K562 (cell line): ENCODE measurements at regions not wholly inside any gene's neighbourhood (a gene's known extent, or its start where the extent isn't known, plus 50 kb on each side); places are given as distances from the start of the nearest gene placed in this dataset.

Source experiments
- CEBPB ChIP-seq: fragments of 450-650 bp; IDR thresholded peaks from 2 replicates; pipeline ENCODE4 v1.6.1; 2016; ENCODE audit warnings: missing genetic modification characterization, missing compliant biosample characterization
- ETS2 ChIP-seq: IDR thresholded peaks from 2 replicates; pipeline ENCODE4 v1.6.1; 2016; ENCODE audit warnings: borderline replicate concordance, missing genetic modification characterization, mild to moderate bottlenecking, moderate library complexity, missing compliant biosample characterization; ENCODE audit not compliant: poor library complexity, severe bottlenecking
- ZFPM2 ChIP-seq: fragments of 250-450 bp; sonication (Bioruptor Pico); IDR thresholded peaks from 2 replicates; pipeline ENCODE4 v1.5.1; 2022; ENCODE audit warnings: mild to moderate bottlenecking
- TF ChIP-seq, protein P1 (sequence below): sonication (generic); formaldehyde crosslinking; IDR thresholded peaks from 2 replicates; pipeline ENCODE4 v1.8.0; 2022; ENCODE audit warnings: missing genetic modification reagents, mild to moderate bottlenecking, borderline replicate concordance
- TF ChIP-seq, protein P2 (sequence below): fragments of 200-600 bp; sonication (generic); IDR thresholded peaks from one replicate; pipeline ENCODE4 v1.6.1; 2012; ENCODE audit warnings: mild to moderate bottlenecking, low read depth, low read length, inconsistent platforms

DNA sequence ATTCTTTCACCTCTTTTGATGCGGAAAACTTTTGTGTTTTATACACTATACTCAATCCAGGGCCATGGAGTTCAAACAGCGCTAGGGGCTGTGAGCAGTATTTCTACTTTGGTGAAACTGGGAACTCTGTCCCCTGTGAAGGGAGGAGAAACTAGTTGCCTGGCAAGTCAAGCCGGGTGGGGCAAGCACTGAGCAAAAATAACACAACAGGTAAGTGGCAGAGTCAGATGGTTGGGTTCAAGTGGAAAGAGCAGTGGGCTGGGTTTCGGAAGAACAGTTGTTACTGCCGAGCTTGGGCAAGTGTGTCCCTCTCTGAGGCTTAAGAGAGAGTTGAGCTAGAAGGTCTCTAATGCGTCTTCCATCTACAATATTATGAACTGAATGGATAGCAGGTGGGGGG is 59.7 kb upstream of the ROPN1 start (continued):
- TF ChIP-seq, protein P1, sequence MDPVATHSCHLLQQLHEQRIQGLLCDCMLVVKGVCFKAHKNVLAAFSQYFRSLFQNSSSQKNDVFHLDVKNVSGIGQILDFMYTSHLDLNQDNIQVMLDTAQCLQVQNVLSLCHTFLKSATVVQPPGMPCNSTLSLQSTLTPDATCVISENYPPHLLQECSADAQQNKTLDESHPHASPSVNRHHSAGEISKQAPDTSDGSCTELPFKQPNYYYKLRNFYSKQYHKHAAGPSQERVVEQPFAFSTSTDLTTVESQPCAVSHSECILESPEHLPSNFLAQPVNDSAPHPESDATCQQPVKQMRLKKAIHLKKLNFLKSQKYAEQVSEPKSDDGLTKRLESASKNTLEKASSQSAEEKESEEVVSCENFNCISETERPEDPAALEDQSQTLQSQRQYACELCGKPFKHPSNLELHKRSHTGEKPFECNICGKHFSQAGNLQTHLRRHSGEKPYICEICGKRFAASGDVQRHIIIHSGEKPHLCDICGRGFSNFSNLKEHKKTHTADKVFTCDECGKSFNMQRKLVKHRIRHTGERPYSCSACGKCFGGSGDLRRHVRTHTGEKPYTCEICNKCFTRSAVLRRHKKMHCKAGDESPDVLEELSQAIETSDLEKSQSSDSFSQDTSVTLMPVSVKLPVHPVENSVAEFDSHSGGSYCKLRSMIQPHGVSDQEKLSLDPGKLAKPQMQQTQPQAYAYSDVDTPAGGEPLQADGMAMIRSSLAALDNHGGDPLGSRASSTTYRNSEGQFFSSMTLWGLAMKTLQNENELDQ (CRISPR knock-in tag), result no peak
- TF ChIP-seq, protein P2, sequence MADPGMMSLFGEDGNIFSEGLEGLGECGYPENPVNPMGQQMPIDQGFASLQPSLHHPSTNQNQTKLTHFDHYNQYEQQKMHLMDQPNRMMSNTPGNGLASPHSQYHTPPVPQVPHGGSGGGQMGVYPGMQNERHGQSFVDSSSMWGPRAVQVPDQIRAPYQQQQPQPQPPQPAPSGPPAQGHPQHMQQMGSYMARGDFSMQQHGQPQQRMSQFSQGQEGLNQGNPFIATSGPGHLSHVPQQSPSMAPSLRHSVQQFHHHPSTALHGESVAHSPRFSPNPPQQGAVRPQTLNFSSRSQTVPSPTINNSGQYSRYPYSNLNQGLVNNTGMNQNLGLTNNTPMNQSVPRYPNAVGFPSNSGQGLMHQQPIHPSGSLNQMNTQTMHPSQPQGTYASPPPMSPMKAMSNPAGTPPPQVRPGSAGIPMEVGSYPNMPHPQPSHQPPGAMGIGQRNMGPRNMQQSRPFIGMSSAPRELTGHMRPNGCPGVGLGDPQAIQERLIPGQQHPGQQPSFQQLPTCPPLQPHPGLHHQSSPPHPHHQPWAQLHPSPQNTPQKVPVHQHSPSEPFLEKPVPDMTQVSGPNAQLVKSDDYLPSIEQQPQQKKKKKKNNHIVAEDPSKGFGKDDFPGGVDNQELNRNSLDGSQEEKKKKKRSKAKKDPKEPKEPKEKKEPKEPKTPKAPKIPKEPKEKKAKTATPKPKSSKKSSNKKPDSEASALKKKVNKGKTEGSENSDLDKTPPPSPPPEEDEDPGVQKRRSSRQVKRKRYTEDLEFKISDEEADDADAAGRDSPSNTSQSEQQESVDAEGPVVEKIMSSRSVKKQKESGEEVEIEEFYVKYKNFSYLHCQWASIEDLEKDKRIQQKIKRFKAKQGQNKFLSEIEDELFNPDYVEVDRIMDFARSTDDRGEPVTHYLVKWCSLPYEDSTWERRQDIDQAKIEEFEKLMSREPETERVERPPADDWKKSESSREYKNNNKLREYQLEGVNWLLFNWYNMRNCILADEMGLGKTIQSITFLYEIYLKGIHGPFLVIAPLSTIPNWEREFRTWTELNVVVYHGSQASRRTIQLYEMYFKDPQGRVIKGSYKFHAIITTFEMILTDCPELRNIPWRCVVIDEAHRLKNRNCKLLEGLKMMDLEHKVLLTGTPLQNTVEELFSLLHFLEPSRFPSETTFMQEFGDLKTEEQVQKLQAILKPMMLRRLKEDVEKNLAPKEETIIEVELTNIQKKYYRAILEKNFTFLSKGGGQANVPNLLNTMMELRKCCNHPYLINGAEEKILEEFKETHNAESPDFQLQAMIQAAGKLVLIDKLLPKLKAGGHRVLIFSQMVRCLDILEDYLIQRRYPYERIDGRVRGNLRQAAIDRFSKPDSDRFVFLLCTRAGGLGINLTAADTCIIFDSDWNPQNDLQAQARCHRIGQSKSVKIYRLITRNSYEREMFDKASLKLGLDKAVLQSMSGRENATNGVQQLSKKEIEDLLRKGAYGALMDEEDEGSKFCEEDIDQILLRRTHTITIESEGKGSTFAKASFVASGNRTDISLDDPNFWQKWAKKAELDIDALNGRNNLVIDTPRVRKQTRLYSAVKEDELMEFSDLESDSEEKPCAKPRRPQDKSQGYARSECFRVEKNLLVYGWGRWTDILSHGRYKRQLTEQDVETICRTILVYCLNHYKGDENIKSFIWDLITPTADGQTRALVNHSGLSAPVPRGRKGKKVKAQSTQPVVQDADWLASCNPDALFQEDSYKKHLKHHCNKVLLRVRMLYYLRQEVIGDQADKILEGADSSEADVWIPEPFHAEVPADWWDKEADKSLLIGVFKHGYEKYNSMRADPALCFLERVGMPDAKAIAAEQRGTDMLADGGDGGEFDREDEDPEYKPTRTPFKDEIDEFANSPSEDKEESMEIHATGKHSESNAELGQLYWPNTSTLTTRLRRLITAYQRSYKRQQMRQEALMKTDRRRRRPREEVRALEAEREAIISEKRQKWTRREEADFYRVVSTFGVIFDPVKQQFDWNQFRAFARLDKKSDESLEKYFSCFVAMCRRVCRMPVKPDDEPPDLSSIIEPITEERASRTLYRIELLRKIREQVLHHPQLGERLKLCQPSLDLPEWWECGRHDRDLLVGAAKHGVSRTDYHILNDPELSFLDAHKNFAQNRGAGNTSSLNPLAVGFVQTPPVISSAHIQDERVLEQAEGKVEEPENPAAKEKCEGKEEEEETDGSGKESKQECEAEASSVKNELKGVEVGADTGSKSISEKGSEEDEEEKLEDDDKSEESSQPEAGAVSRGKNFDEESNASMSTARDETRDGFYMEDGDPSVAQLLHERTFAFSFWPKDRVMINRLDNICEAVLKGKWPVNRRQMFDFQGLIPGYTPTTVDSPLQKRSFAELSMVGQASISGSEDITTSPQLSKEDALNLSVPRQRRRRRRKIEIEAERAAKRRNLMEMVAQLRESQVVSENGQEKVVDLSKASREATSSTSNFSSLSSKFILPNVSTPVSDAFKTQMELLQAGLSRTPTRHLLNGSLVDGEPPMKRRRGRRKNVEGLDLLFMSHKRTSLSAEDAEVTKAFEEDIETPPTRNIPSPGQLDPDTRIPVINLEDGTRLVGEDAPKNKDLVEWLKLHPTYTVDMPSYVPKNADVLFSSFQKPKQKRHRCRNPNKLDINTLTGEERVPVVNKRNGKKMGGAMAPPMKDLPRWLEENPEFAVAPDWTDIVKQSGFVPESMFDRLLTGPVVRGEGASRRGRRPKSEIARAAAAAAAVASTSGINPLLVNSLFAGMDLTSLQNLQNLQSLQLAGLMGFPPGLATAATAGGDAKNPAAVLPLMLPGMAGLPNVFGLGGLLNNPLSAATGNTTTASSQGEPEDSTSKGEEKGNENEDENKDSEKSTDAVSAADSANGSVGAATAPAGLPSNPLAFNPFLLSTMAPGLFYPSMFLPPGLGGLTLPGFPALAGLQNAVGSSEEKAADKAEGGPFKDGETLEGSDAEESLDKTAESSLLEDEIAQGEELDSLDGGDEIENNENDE, result no peak
- TF ChIP-seq ETS2 (tag) (no peak), CEBPB (tag) (no peak), ZFPM2 (no peak)
